ENCODE measurements at regions not wholly inside any gene's neighbourhood (a gene's known extent, or its start where the extent isn't known, plus 50 kb on each side); places are given as distances from the start of the nearest gene placed in this dataset.

GRCh38 chr10:111634191-111634590, 549.4 kb downstream of the GPAM start:
- ATAC-seq (no peak), FAIRE-seq (no peak), DNase-seq (ENCODE audit: low read depth in 1 of 2, low spot score in 1 of 2) (no peak)
- no peaks in the 10 kb centered on the region for H3K4me1 ChIP-seq
- no peaks in the 10 kb centered on the region for H3K9me3 ChIP-seq
- POLR2A ChIA-PET = no interaction called here
- no peak overlapping the region for H3K4me2 ChIP-seq
- no peak overlapping the region for H3K27ac ChIP-seq
- no peak overlapping the region for H3K4me3 ChIP-seq
- CTCF ChIA-PET = no interaction called here
- WGBS (ENCODE audit: missing lambda C conversion rate) = 2% methylated on average over 3 of the region's 3 CpGs
- no peak for TF ChIP-seq CHD2 (IDR thresholded peaks at IDR 0.05; ENCODE audit: low read length, partially characterized antibody)
- TF ChIP-seq ZC3H11A (IDR thresholded peaks at IDR 0.05) = no peak
- no peak for TF ChIP-seq ZSCAN20 (CRISPR knock-in tag; IDR thresholded peaks at IDR 0.05)
- no peak for TF ChIP-seq KDM1A (IDR thresholded peaks at IDR 0.05; ENCODE audit: low read depth)
- no peak for TF ChIP-seq RNF2 (IDR thresholded peaks at IDR 0.05; ENCODE audit: borderline replicate concordance, low read depth)
- TF ChIP-seq PBX3 (IDR thresholded peaks at IDR 0.05) = no peak
- TF ChIP-seq RAD21 (conservative IDR thresholded peaks at IDR 0.05 in 1 of 2, IDR thresholded peaks at IDR 0.05 in 1 of 2) = no peak
- TF ChIP-seq KDM5A (IDR thresholded peaks at IDR 0.05) = no peak
- TF ChIP-seq GATA3 (IDR thresholded peaks at IDR 0.05; ENCODE audit: borderline replicate concordance) = no peak
- TF ChIP-seq HMGXB4 (CRISPR knock-in tag; IDR thresholded peaks at IDR 0.05; ENCODE audit: borderline replicate concordance) = no peak
- TF ChIP-seq TFCP2L1 (CRISPR knock-in tag; IDR thresholded peaks at IDR 0.05) = no peak
- no peak for TF ChIP-seq JUNB (IDR thresholded peaks at IDR 0.05)
- TF ChIP-seq MYC (IDR thresholded peaks at IDR 0.05; ENCODE audit: borderline replicate concordance, low read length) = no peak
- TF ChIP-seq FOSL2 (IDR thresholded peaks at IDR 0.05) = no peak
- no peak for TF ChIP-seq FOSL2 (CRISPR knock-in tag; IDR thresholded peaks at IDR 0.05)
- TF ChIP-seq MAFK (IDR thresholded peaks at IDR 0.05; ENCODE audit: partially characterized antibody) = no peak
- no peak for TF ChIP-seq MAX (IDR thresholded peaks at IDR 0.05)
- TF ChIP-seq POLR2AphosphoS2 (conservative IDR thresholded peaks at IDR 0.05; ENCODE audit: low read length) = no peak
- TF ChIP-seq POLR2A (IDR thresholded peaks at IDR 0.05; ENCODE audit: low read length) = no peak
- no peak for TF ChIP-seq CBX2 (IDR thresholded peaks at IDR 0.05; ENCODE audit: borderline replicate concordance, low read depth)

GRCh38 chr10:111646021-111646420, 537.5 kb downstream of the GPAM start:
- TF ChIP-seq RARB (CRISPR knock-in tag; IDR thresholded peaks at IDR 0.05) (no peak), HOXA7 (CRISPR knock-in tag; IDR thresholded peaks at IDR 0.05) (no peak), FOXS1 (CRISPR knock-in tag; IDR thresholded peaks at IDR 0.05) (no peak), RCOR1 (IDR thresholded peaks at IDR 0.05; ENCODE audit: low read depth, low read length) (no peak), EHF (CRISPR knock-in tag; IDR thresholded peaks at IDR 0.05) (no peak), ZFP36 (IDR thresholded peaks at IDR 0.05; ENCODE audit: borderline replicate concordance, partially characterized antibody) (no peak), PBX3 (IDR thresholded peaks at IDR 0.05) (no peak), USF2 (IDR thresholded peaks at IDR 0.05) (no peak), EP300 (IDR thresholded peaks at IDR 0.05) (no peak), JUN (IDR thresholded peaks at IDR 0.05) (no peak)
- 38% methylated on average over 2 of the region's 2 CpGs for WGBS (ENCODE audit: missing lambda C conversion rate)
- no peak for FAIRE-seq

More at GRCh38 chr10:111646021-111646420, 537.5 kb downstream of the GPAM start:
- Histone ChIP-seq H3K4me1 (no peaks in the 10 kb centered on the region), H3K9me3 (no peaks in the 10 kb centered on the region), H3K27ac (no peak overlapping the region), H3K4me3 (no peak overlapping the region), H3K4me2 (no peak overlapping the region)
- ChIA-PET POLR2A (no interaction called here), CTCF (interaction anchor here (0.6 kb wide), 1 partner anchor 691 kb away, joined by 3 read pairs; no protein-coding TSS in a partner anchor)
- DNase-seq (ENCODE audit: low read depth in 1 of 2, low spot score in 1 of 2) (no peak), ATAC-seq (no peak)
